GM18505 (cell line): ENCODE measurements at regions not wholly inside any gene's neighbourhood (a gene's known extent, or its start where the extent isn't known, plus 50 kb on each side); places are given as distances from the start of the nearest gene placed in this dataset.

Source experiments
- ATAC-seq: cut with Tn5 transposase; IDR thresholded peaks from one replicate; pipeline ENCODE4 v1.9.1; 2021; ENCODE audit not compliant: unreplicated experiment
- POLR2A ChIP-seq: IDR thresholded peaks from 4 replicates; pipeline ENCODE4 v1.6.1; 2011; ENCODE audit warnings: borderline replicate concordance; ENCODE audit not compliant: insufficient read depth, insufficient read length; ENCODE audit errors: extremely low read depth

GRCh38 chr11:19372381-19372780, 131.6 kb upstream of the E2F8 start:
- no peak for TF ChIP-seq POLR2A
- ATAC-seq, result no peak

GRCh38 chr11:19370100-19370861, 129.5 kb upstream of the E2F8 start:
- no peak for ATAC-seq
- no peak for TF ChIP-seq POLR2A

GRCh38 chr11:19368726-19369375, 128.1 kb upstream of the E2F8 start:
- ATAC-seq, result no peak
- no peak for TF ChIP-seq POLR2A

GRCh38 chr11:19366992-19367709, 126.4 kb upstream of the E2F8 start:
- no peak for ATAC-seq
- no peak for TF ChIP-seq POLR2A

- ATAC-seq, result no peak
- no peak for TF ChIP-seq POLR2A
These were observed 125.1 kb upstream of the E2F8 start for GRCh38 chr11:19365743-19366410.

GRCh38 chr11:19359221-19360000, 118.7 kb upstream of the E2F8 start:
- no peak for ATAC-seq
- no peak for TF ChIP-seq POLR2A

- TF ChIP-seq POLR2A, result no peak
- no peak for ATAC-seq
These were observed 117.2 kb upstream of the E2F8 start for GRCh38 chr11:19357943-19358342.

- ATAC-seq, result no peak
- TF ChIP-seq POLR2A, result no peak
These were observed 114.9 kb upstream of the E2F8 start for GRCh38 chr11:19355601-19356000.

- no peak for TF ChIP-seq POLR2A
- no peak for ATAC-seq
These were observed 112.6 kb upstream of the E2F8 start for GRCh38 chr11:19353287-19353850.

- no peak for TF ChIP-seq POLR2A
- no peak for ATAC-seq
These were observed 112.0 kb upstream of the E2F8 start for GRCh38 chr11:19352771-19353160.

GRCh38 chr11:19352072-19352770, 111.5 kb upstream of the E2F8 start:
- ATAC-seq, result no peak
- no peak for TF ChIP-seq POLR2A

- TF ChIP-seq POLR2A, result no peak
- ATAC-seq, result no peak
These were observed 110.7 kb upstream of the E2F8 start for GRCh38 chr11:19351426-19351825.
